ENCODE measurements at regions not wholly inside any gene's neighbourhood (a gene's known extent, or its start where the extent isn't known, plus 50 kb on each side); places are given as distances from the start of the nearest gene placed in this dataset.
A peak's percentile ranks its signal among the peaks of the same experiment; 100 is the strongest.

DNA sequence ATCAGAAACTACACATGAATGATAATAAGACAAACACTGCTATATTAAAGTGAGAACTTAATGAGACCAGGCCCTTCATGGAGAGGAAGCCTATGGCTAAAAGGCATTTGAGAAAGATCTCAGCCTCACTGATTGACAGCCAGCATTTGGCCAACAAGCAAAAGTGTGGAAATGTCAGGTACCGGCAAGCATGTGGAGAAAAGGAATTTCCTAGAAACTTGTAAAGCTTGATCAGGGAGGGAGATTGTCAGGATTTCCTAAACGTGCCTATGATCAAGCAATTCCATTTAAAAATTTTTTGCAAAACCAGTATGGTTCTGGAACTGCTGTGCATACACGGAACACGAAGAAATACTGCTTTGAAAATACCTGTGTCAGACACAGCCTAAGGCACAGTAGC is 220.3 kb upstream of the ATP10A start:
- H3K27me3 Mint-ChIP-seq (ENCODE audit: unreplicated experiment): peaks cover 9% of the 10 kb centered on the region
- no peaks in the 10 kb centered on the region for H3K36me3 Mint-ChIP-seq (ENCODE audit: unreplicated experiment)
- peaks cover 17% of the 10 kb centered on the region for H3K9me3 Mint-ChIP-seq (ENCODE audit: unreplicated experiment)
- DNase-seq: no peak
- H3K4me1 Mint-ChIP-seq (ENCODE audit: low read depth, unreplicated experiment): peaks cover 3% of the 10 kb centered on the region
- H3K27ac Mint-ChIP-seq (ENCODE audit: unreplicated experiment): no peak overlapping the region
- no peak for TF ChIP-seq CTCF (IDR thresholded peaks at IDR 0.05; ENCODE audit: partially characterized antibody, unreplicated experiment)
- peak overlapping the region; percentile 94 for H3K4me3 Mint-ChIP-seq (ENCODE audit: unreplicated experiment)

DNA sequence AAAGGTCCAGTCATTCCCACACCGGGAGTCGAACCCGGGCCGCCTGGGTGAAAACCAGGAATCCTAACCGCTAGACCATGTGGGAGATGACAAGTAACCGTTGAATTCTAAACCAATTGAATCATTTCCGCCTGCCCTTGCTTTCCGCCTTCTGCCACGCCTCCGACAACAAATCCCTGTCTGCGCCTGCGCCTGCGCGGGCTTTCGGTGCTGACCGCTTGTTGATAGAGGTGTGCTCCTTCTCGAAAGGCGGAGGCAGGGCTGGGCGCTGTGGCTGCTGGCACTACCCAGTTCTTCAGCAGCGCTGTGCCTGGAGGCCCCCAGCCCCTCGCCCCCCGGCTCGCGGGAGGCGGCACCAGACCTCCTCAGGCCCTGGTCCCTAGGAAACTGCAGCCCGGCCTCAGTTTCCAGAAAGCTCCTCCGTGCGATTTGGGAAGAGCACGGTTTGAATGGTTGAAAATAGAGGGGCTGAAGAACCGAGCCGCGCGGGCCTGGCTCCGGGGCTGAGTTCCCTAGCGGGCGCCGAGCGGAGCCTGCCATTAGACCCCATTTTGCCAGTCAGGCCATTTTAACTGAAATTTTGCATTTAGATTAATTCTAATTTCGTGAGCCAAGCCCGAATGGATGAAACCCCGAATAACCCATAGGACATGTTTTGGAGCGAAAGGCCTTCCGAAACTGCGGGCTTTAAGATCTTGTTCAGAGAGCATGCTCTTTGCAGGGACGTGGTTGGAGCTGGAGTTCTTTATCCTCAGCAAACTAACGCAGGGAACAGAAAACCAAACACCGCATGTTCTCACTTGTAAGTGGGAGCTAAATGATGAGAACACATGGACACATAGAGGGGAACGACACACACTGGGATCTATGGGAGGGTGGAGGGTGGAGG is 219.3 kb upstream of the ATP10A start:
- Mint-ChIP-seq H3K27me3 (ENCODE audit: unreplicated experiment) (peaks cover 9% of the 10 kb centered on the region), H3K4me1 (ENCODE audit: low read depth, unreplicated experiment) (peaks cover 3% of the 10 kb centered on the region), H3K4me3 (ENCODE audit: unreplicated experiment) (peak overlapping the region; percentile 94), H3K9me3 (ENCODE audit: unreplicated experiment) (peaks cover 17% of the 10 kb centered on the region), H3K27ac (ENCODE audit: unreplicated experiment) (peak overlapping the region; percentile 86), H3K36me3 (ENCODE audit: unreplicated experiment) (no peaks in the 10 kb centered on the region)
- TF ChIP-seq CTCF (IDR thresholded peaks at IDR 0.05; ENCODE audit: partially characterized antibody, unreplicated experiment): no peak
- DNase-seq: peak; percentile 98

DNA sequence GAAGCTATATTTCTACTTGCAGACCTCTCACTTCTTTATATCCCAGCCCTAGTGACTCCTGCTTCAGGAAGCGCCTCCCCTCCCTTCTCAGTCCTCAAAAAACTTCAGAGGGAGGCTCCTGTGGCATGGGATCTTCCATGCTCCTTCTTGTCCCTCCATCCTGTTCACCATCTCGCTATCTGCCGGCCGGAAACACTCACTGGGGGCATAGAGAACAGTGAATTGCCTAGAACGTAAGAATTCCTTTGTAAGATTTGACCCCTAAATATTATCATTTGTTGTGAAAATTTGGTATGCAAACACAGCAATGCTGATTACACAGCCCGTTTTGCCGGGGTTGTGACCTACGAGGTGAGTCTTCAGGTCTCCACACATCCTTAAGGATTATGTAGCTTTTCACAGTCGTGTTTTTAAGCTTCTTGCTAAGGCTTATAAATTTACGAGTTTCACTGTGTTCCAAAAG is 218.7 kb upstream of the ATP10A start:
- peaks cover 3% of the 10 kb centered on the region for H3K4me1 Mint-ChIP-seq (ENCODE audit: low read depth, unreplicated experiment)
- no peak for DNase-seq
- peak overlapping the region; percentile 94 for H3K4me3 Mint-ChIP-seq (ENCODE audit: unreplicated experiment)
- H3K27me3 Mint-ChIP-seq (ENCODE audit: unreplicated experiment): peaks cover 9% of the 10 kb centered on the region
- TF ChIP-seq CTCF (IDR thresholded peaks at IDR 0.05; ENCODE audit: partially characterized antibody, unreplicated experiment): no peak
- peaks cover 17% of the 10 kb centered on the region for H3K9me3 Mint-ChIP-seq (ENCODE audit: unreplicated experiment)
- no peaks in the 10 kb centered on the region for H3K36me3 Mint-ChIP-seq (ENCODE audit: unreplicated experiment)
- peak overlapping the region; percentile 81 for H3K27ac Mint-ChIP-seq (ENCODE audit: unreplicated experiment)

- Mint-ChIP-seq H3K27me3 (ENCODE audit: unreplicated experiment) (no peaks in the 10 kb centered on the region), H3K27ac (ENCODE audit: unreplicated experiment) (no peak overlapping the region), H3K36me3 (ENCODE audit: unreplicated experiment) (peaks cover 4% of the 10 kb centered on the region), H3K4me3 (ENCODE audit: unreplicated experiment) (no peak overlapping the region), H3K4me1 (ENCODE audit: low read depth, unreplicated experiment) (no peaks in the 10 kb centered on the region), H3K9me3 (ENCODE audit: unreplicated experiment) (no peaks in the 10 kb centered on the region)
- DNase-seq: no peak
- no peak for TF ChIP-seq CTCF (IDR thresholded peaks at IDR 0.05; ENCODE audit: partially characterized antibody, unreplicated experiment)
These were observed 212.6 kb upstream of the ATP10A start for GRCh38 chr15:26075770-26076169.
